Stimulated activated CD4-positive, alpha-beta T cell treated with anti-CD3 and anti-CD28 coated beads, Interleukin-2, amount 100 ng/mL, for 48 hours (primary cell): ENCODE measurements at regions not wholly inside any gene's neighbourhood (a gene's known extent, or its start where the extent isn't known, plus 50 kb on each side); places are given as distances from the start of the nearest gene placed in this dataset.

Experiments
- DNase-seq, 2 donors: peaks; one replicate each; pipeline ENCODE4 v3.0.0-alpha.2; 2020

- DNase-seq = no peak
Observed at GRCh38 chr3:176697284-176697889, 499.9 kb downstream of the TBL1XR1 start.

- DNase-seq = no peak
Observed at GRCh38 chr3:176696816-176697215, 500.5 kb downstream of the TBL1XR1 start.

- no peak for DNase-seq
Observed at GRCh38 chr3:176692966-176693785, 504.1 kb downstream of the TBL1XR1 start.

- DNase-seq = no peak
Observed at GRCh38 chr3:176692199-176692965, 504.9 kb downstream of the TBL1XR1 start.

- DNase-seq = no peak
Observed at GRCh38 chr3:176690083-176690869, 507.0 kb downstream of the TBL1XR1 start.

GRCh38 chr3:176687754-176688153 lies 509.5 kb downstream of the TBL1XR1 start:
- DNase-seq = no peak

GRCh38 chr3:176683382-176683781 lies 513.9 kb downstream of the TBL1XR1 start:
- DNase-seq = no peak

- DNase-seq = no peak
Observed at GRCh38 chr3:176663837-176664831, 533.1 kb downstream of the TBL1XR1 start.

- DNase-seq = no peak
Observed at GRCh38 chr3:176663387-176663786, 533.9 kb downstream of the TBL1XR1 start.

- DNase-seq = no peak
Observed at GRCh38 chr3:176661432-176661964, 535.8 kb downstream of the TBL1XR1 start.

GRCh38 chr3:176655404-176656094 lies 541.7 kb downstream of the TBL1XR1 start:
- no peak for DNase-seq

GRCh38 chr3:176651622-176652021 lies 545.7 kb downstream of the TBL1XR1 start:
- no peak for DNase-seq

GRCh38 chr3:176650478-176650877 lies 546.8 kb downstream of the TBL1XR1 start:
- no peak for DNase-seq

- DNase-seq = no peak
Observed at GRCh38 chr3:176647987-176648386, 549.3 kb downstream of the TBL1XR1 start.

- no peak for DNase-seq
Observed at GRCh38 chr3:176633511-176633910, 563.8 kb downstream of the TBL1XR1 start.

GRCh38 chr3:176632925-176633324 lies 564.4 kb downstream of the TBL1XR1 start:
- no peak for DNase-seq

- DNase-seq = no peak
Observed at GRCh38 chr3:176631165-176631564, 566.1 kb downstream of the TBL1XR1 start.

- no peak for DNase-seq
Observed at GRCh38 chr3:176628101-176628639, 569.1 kb downstream of the TBL1XR1 start.

GRCh38 chr3:176623468-176624150 lies 573.7 kb downstream of the TBL1XR1 start:
- DNase-seq = no peak

- DNase-seq = no peak
Observed at GRCh38 chr3:176619833-176620232, 577.4 kb downstream of the TBL1XR1 start.
